Stimulated activated CD4-positive, alpha-beta T cell treated with anti-CD3 and anti-CD28 coated beads, Interleukin-4, amount 100 ng/mL, for 24 hours (primary cell): ENCODE measurements at regions not wholly inside any gene's neighbourhood (a gene's known extent, or its start where the extent isn't known, plus 50 kb on each side); places are given as distances from the start of the nearest gene placed in this dataset.

Experiments
- DNase-seq: peaks from one replicate; pipeline ENCODE4 v3.0.0-alpha.2; 2020

DNA sequence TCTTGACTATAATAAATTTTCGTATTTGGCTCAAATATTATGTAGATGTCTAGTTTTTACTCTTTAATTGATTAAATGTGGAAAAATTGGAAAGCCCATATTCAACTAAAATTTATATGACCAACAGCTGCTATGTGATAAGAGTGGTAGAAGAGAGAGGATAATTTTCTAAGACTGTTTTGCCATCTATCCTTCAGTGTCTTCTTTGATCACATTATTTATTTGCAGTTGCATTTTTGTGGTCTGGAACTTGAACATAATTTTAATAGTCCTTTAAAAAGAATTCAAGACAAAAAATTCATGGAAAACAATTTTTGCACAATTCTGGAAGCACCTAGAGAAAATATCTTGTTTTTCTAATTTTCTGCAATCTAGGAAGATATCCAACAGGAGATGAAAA lies 213.3 kb upstream of the THBS1 start:
- DNase-seq = no peak

DNA sequence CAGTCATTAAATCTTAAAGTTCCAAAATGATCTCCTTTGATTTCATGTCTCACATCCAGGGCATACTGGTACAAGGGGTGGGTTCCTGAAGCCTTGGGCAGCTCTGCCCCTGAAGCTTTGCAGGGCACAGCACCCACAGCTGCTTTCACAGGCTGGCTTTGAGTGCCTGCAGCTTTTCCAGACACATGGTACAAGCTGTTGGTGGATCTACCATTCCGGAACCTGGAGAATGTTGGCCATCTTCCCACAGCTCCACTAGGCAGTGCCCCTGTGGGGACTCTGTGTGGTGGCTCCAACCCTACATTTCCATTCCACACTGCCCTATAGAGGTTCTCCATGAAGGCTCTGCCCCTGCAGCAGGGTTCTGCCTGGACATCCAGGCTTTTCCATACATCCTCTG lies 211.1 kb upstream of the THBS1 start:
- no peak for DNase-seq

DNA sequence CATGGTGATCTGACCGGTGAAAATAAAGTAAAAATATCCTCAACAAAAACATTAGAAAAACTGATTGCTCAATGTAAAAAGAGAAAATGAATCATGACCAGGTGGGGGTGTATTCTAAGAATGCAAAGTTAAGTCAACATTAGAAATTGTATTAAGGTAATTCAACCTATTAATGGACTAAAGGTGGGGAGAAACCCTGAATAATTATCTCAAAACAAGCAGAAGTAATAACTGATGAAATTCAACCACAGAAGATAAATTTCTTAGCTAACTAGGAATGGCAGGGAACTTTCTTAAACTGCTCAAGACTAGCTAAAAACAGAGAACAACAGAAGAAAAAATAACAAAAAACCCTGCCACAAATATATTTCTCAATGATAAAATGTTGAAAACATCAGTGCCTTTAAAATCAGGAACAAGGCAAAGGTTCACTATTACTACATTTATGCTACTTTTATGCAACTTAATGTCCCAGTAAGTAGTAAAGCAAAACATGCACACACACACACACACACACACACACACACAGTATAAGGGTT lies 204.4 kb upstream of the THBS1 start:
- no peak for DNase-seq

DNA sequence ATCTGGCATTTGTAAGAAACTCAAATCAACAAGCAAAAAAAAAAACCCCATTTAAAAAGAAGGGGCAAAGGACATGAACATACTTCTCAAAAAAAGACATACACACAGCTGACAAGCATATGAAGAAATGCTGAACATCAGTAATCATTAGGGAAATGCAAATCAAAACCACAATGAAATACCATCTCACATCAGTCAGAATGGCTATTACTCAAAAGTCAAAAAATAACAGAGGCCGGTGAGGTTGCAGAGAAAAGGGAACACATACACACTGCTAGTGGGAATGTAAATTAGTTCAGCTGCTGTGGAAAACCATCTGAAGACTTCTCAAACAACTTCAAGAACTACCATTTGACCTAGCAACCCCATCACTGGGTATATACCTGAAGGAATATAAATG lies 199.4 kb upstream of the THBS1 start:
- no peak for DNase-seq

DNA sequence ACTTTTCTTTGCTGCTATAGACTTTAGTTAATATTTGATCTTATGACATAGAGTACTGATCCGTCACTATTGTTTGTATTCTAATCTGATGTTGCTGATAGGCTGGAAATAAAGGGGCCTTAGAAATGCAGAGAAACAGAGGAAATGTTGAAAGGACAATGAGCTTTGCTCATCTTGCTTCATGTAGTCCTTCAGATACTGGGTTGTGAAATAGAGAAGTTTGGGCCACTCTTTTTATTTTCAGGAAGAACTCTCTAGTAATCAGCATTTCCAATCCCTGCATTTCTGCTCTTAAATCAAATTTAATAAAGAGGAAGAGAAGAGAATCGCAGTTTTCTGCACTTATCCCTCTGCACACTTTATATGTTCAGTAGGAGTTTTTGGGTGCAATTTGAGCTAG lies 192.8 kb upstream of the THBS1 start:
- no peak for DNase-seq

DNA sequence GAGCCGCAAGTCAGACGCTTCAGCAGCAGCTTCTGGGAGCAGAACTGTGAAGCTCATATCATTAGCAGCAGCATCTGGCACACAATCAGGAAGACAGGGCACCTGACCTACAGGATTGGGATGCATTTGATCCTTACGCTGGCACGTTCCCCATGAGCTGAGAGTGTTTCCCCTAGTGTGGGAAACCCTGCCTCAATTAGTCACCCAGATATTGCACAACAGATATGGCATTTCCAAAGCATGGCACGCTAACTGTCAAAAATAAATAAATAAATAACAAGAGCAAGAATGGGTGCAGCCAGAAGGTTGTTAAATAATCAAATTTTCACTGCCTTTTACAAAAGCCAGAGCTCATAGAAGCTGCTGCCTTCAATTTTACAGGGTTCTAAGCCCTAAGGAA lies 189.6 kb upstream of the THBS1 start:
- DNase-seq = no peak

DNA sequence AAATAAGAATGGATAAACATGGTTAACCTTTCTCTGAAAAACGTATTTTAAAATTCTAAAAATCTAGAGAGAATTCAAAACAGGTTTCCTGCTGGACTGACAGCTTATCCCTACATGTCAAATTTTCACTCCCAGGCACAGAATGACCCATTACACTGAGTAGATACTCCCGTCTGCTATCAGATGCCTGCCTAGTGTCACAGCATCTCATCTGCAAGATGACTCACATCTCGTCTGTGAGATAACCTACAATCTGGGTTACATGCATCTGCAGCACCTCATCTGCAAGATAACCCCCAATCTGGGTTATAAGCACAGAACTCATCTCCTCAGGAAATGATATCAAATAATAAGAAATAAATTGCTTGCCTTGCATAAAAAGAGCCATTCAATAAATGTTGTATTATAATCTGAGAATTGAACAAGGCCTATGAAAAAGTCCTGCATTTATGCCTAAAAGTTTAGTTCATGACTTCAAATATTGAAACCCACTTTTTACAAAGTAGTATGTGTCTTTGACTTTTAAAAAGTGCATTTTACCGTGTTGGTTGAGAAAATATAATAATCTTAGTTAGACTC lies 188.3 kb upstream of the THBS1 start:
- DNase-seq = no peak

DNA sequence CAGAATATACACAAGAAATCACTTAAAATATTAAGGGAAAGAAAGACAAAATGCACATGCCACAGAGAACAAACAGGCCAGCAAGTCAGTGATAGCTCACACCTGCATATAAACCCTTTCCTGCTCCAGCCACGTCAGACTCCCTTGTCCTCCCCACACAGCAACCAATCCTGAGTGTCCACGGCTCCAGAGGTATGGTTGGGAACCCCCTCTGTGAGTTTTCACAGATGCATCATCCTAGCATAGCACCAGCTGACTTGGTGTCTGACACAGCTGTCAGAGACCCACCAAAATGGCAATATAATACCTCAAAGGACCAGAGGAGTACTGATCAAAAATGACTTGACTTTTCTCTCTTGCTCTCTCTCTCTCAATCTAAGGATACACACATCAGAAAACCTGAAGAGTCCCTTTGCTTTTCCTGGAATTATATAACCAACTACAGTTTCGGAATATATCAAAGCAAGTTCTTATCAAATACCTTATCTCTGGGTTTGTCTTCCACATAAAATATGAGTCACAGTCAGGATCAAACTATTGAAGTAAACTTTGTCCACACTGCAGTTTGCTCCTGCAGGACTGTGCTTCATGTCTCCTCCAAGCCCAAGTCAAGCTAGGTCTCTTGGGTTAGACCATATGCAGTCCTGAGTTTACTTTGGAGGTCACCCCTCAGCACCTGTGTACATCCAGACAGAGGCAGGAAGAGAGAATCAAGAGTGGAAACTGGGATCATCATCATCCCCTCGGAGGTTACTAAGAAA lies 187.1 kb upstream of the THBS1 start:
- DNase-seq = no peak

DNA sequence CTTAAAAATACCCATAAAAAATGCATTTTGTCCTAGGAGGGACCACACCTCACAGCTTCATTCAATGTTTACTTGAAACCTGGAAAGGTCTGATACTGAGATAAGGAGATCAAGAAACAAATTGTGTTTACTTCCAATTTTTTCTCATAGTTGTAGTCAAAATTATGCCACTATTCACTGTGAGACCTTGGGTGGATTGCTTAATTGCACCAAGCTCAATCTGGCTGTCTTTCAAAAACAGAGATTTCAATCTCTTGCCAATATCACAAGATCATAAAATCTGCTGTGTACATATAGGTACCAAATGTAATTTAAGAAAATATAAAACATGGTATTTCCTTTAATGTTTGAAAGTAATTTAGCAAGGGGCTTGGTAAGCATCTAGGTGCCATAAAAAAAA lies 186.4 kb upstream of the THBS1 start:
- DNase-seq = no peak

DNA sequence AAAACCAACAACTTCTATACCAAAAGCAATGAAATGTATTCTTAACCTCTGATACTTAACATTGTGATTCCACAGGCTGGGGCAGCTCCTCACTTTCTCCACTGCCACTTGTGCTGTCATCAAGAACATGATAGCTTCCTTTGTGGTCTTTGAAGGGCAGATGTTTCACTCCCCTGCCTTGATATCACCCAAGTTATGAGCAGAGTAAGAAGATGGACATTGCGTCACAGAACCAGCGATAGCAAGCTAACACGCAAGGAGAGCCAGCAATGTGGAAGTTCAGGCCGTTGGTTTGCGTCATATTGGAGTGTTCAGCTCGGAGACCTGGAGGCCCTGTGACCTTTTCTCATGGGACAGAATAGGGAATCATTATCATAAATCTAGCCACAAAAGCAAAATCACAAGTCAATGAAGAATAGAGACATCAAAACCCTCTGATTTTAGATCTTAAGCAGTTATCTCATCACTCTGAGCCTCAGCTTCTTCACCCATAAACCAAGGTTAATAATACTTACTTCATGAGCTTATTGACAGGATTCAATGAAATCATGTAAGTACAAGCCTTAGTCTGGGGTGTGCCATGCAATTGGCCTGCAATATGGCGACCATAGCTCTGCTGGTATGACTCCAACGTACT lies 183.8 kb upstream of the THBS1 start:
- no peak for DNase-seq

DNA sequence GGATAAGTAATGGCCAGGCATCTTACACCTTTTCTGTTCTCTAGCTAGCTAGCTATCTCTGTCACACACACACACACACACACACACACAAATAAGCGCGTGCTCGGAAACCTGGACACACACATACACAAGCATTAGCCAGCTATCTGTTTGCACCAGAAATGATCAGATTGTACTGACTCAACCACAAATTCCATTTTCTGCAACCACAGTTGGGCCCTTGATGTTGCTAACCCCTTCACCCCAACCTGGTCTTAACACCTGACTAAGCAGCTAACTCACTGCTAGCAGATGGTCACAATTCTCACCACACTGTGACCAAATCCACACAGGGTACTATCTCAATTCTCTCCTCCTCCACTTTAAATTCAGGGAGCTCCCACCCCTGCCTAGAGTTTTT lies 183.0 kb upstream of the THBS1 start:
- DNase-seq = no peak

DNA sequence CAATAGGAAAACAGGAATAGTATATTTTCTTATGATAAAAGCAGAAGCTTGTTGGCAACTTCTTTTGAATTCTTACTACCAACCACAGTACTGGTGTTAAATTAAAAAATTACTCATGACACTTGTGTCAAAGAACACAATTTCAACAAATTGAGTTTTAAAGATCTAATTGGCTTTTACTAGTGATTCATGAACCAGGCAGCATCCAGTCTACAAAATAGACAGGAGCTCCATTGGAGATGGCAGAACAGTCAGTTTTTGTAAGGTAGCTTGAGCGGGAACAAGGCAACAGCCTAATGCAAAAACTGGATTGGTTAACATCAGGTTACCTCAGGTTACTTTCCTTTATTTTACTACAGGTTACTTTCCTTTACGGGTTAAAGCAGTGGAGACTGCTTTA lies 181.3 kb upstream of the THBS1 start:
- DNase-seq = no peak

DNA sequence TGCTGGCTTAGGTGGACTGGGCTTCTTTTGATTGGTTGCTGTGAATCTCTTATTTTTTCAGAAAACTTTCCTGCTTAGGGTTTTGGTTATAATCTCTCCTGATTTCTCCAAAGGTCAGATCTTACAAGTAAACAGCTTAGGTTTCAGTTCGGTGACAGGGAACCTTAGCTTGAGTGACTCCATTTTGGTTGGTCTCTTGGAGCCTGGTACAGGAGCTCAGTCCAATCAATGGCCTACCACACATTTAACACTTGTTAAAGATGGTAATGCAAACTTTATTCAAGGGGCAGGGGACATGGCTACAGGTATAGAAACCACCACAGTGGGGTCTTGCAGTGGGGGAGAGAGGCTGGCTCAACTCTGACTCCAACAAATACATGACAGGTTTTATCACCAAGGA lies 180.9 kb upstream of the THBS1 start:
- DNase-seq = no peak

DNA sequence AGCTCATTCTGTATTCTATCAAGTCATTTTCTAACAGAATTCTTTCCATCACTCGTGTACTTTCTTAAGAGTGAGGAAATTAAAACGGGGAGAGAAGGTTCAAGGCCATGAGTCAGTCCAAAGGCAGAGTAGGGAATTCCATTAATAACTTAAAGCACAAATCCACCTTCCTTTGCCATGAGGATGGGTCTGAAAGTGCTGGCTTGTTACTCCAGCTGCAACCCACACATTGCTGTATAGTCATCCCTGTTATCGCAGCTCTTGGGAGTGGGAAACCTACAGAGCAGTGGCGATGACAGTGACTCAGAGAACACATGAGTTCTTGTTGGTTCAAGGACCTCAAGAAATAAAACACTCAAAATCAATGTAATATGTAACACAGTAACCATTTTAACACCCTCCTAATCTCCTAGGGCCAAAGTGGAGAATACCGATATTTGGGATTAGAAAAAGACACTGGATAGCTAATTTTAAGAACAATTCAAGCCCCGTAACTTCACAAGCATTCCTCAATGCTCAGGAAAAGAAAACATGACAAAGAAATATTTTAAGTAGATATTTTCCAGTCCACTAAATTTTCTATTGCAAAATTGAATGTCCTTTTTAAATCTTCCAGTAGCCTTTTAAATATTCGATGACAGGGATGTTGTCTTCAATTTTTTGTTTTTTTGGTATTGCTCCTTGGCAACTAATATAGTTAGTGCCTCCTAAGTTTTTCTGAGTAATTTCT lies 179.9 kb upstream of the THBS1 start:
- DNase-seq = no peak

DNA sequence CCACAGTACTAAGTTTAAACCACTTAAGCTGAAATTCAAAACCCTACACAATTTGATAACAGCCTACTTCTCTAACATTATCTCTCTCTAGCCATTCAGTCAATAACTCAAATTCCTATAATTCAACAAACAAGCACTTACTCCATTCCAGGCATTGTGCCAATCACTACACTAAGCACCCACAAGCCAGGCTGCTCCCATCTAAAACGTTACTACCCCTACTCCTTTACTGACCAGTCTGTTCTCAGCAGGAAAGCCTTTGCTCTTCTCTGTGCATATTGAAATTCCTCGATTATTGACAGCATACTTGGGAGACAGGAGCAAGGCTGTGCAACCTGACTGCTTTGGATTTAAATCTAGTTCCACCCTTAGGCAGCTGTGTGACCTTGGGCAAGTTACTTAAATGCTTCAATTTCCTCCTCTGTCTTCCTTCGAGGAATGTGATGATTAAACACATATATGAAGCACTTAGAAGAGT lies 177.2 kb upstream of the THBS1 start:
- no peak for DNase-seq

DNA sequence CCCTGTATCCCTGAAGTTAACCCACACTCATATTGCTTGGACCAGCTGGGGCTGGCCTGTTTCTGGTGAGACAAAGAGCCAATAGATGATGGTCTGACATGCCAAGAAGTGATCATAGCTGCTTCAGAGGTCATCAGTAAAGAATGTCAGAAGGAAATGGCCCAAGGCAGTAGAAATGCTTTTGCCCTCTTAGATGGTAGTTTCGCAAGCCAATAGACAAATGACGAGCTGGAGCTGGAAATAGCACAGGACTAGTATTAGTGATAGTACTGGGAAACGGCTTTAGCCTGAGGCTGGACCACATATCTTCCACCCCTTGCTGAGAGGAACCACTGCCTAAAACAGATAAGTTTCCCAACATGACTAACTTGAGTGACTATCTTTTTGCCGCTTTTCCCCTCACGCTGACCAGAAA lies 176.1 kb upstream of the THBS1 start:
- no peak for DNase-seq

DNA sequence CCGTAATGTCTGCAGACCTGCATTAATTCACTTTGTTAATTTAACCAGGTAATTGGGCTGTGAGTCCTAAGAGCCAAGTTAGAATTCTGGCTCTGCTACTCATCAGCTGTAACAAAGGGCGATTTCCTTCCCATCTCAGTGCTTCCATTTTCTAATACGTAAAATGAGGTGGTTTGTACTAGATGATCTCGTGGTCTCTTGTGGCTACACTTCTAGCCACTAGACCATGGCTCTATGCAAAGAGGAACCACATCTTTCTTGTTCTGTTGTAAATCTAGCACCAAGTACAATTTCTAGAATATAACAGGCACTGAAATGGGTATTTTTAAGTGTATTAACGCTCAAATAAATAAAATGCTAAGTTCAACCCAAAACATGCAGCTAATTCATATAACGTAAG lies 174.4 kb upstream of the THBS1 start:
- no peak for DNase-seq

DNA sequence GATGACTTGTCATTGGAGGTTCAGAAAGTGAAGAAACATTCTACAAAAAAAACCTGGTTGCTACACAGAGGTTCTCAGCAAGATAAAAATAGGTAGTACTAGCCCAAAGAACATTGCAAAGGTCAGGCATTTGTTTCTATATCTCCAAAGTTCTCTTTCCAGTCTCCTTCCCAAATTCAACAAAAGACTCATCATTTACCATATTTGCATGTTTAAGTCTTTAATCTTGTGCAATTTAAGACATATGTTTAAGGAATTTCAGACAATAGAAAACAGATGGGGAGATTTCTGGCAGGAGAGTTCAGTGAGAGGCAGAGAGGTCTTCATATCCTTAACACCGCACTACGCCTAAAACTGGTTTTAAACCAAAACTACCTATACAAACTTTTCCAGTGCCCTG lies 173.8 kb upstream of the THBS1 start:
- no peak for DNase-seq

DNA sequence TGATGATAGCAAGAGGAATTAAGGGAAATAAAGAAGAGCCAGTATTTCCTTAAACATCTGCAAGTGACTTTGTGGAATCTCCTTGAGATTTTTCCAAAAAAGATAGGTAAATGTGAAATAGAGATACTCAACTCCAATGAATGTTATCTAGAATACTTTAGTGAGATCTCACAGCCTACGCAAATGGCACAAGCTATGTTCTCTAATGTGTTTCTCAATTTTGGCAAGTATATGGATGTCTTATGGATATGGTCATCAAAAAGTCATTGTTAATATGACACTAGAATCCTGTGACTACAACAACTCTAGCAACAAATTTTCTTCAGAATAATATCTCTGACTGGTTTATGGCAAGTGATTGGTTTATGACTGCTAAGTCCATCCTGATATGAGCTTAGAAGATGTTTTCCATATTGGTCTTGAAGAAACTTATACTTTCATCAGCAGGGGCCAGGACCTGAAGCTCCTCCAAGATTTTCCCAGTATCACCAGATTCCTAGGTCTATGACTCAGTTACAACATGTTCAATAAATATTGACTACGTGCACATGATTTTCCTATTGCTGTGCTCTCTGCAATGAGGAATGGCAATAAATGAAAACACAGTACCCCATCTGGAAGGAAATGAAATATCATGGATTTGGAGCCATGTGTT lies 170.9 kb upstream of the THBS1 start:
- DNase-seq = no peak

DNA sequence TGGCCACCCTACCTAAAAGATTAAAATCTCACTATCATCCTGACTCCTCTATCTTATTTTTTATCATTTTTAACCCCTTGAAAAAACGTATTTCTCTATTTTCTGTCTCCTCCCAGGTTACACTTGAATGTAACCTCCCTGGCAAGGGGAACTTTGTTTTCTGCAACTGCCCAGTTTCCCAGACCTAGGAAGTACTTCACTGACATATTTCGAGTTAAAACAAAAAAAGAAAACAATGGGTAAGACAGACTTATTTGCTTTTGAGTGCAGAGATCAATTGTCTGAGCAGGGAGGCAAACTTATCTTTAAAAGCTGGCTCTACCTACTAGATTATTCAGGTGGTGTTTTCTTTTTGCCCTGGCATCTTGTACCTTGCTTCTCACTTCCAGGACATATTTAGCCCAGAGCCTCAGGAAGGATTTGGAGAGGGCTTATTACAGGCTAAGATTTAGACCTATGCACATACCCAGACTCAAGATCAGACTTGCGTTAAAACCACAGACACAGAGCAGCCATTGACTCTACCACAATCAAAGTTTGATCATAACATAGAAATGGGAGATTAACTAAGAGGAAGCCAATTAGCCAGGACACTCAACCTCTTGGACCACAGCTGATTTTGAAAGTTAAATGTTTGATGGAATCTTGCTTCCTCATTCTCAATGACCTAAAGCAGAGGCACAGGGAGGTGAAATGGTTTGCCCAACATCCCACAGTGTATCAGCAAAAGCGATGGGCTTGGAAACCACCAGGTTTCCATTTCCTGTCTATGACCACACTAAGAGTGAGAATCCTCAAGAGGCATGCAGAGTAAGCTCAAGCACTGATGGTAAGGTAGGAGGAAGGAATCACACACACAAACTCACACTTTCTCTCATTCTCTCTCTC lies 169.5 kb upstream of the THBS1 start:
- no peak for DNase-seq

DNA sequence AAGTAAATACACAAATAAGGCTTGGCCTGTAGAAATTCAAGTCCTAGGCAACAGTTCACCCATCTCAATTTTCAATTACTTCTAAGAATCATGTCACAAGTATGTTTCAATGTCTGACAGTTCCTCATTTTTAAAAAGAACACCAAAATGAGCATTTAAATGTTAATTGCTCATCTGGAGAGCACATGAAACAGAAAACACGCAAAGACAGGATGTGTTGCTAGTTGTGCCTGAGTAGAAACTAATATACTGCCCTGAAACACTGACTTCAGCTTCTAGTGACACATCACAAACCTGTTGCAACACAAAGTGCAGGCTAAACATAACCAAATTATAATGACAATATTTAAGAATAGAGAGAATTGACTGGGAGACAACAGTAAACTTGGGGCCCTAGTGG lies 167.3 kb upstream of the THBS1 start:
- DNase-seq = no peak

DNA sequence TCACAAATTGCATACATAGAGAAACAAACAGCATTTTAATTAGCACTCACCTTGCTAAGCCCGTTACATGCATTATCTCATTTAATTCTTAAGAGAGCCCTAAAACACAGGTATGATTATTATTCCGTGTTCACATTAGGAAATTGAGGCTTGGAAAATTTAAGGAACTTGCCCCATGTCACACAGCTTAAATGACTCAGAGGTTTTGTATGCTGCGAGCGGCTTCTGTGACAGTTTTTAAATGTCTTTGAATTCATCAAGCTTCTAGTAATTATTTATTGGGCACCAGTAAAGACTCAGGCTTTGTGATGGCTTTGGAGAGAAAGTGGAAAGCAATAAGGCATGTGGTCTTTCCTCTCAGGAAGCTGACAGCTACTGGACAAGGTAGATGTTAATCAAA lies 166.7 kb upstream of the THBS1 start:
- DNase-seq = no peak
